H1 (cell line): ENCODE measurements at regions not wholly inside any gene's neighbourhood (a gene's known extent, or its start where the extent isn't known, plus 50 kb on each side); places are given as distances from the start of the nearest gene placed in this dataset.
"Not testable (repeated sequence)": the region's sequence is repeated elsewhere in the genome, so short reads cannot be mapped to it uniquely, and the experiment has no call there.

ENCODE experiments used
- CTCF ChIA-PET: fragments of 300-600 bp; sonication (Branson Sonifier 250); formaldehyde crosslinking; loops from one replicate; lab custom pipeline; 2021; ENCODE audit not compliant: partially characterized antibody; lab: Charles Lee
- POLR2A ChIA-PET: fragments of 300-600 bp; sonication (Branson Sonifier 250); formaldehyde crosslinking; loops from one replicate; lab custom pipeline; 2021; ENCODE audit warnings: inconsistent platforms; ENCODE audit not compliant: partially characterized antibody; lab: Charles Lee
- DNase-seq, 2 experiments: peaks; one replicate each; pipeline versions ENCODE4 v3.0.0 to v3.0.0-alpha.2; 2010 to 2022; ENCODE audit warnings: low spot score in 2 of 2, low read depth in 1 of 2, mixed read lengths in 1 of 2
- FAIRE-seq: peaks from 2 replicates; lab custom pipeline; 2011; peaks lifted over from hg19 to GRCh38; lab: Jason Lieb, UNC
- H2AFZ ChIP-seq: 2 replicates; pipeline ENCODE4 v1.8.1; 2012; ENCODE audit warnings: low read length, inconsistent platforms
- H2AK5ac ChIP-seq: 2 replicates; pipeline ENCODE4 v1.6.1; 2013; ENCODE audit warnings: low read depth, low read length
- H2BK120ac ChIP-seq: replicated peaks from 2 replicates; pipeline ENCODE3; 2013; ENCODE audit warnings: low read depth, low read length, inconsistent platforms
- H2BK12ac ChIP-seq: 2 replicates; pipeline ENCODE4 v1.6.1; 2013; ENCODE audit warnings: low read depth, low read length
- H2BK15ac ChIP-seq: 2 replicates; pipeline ENCODE4 v1.6.1; 2013; ENCODE audit warnings: low read length
- H2BK20ac ChIP-seq: 2 replicates; pipeline ENCODE4 v1.6.1; 2013; ENCODE audit warnings: low read length
- H2BK5ac ChIP-seq: 2 replicates; pipeline ENCODE4 v1.6.1; 2013; ENCODE audit warnings: low read depth, low read length
- H3K14ac ChIP-seq: 2 replicates; pipeline ENCODE4 v1.6.1; 2013; ENCODE audit warnings: inconsistent platforms; ENCODE audit not compliant: insufficient read length
- H3K18ac ChIP-seq: 2 replicates; pipeline ENCODE4 v1.6.1; 2013; ENCODE audit warnings: low read length; ENCODE audit errors: extremely low read depth
- H3K23ac ChIP-seq: 2 replicates; pipeline ENCODE4 v1.6.1; 2013; ENCODE audit warnings: inconsistent platforms; ENCODE audit not compliant: insufficient read length
- H3K23me2 ChIP-seq: 2 replicates; pipeline ENCODE4 v1.6.1; 2013; ENCODE audit warnings: low read depth, low read length
- H3K27ac ChIP-seq: 2 replicates; pipeline ENCODE4 v1.6.1; 2011; ENCODE audit warnings: low read depth, low read length, inconsistent platforms
- H3K27me3 ChIP-seq, 4 experiments: replicated peaks in 1 of 4; 1 replicate in 1 of 4; 2 replicates in 3 of 4; pipeline versions ENCODE4 v1.6.1 to v1.8.1; 2011 to 2013; ENCODE audit warnings: low read length in 3 of 4, mild to moderate bottlenecking in 3 of 4, inconsistent platforms in 2 of 4, mixed read lengths in 2 of 4, moderate library complexity in 1 of 4; ENCODE audit not compliant: control insufficient read depth in 3 of 4, insufficient read depth in 3 of 4; ENCODE audit errors: extremely low read depth in 1 of 4
- H3K36me3 ChIP-seq, 4 experiments: 2 replicates each; pipeline versions ENCODE4 v1.6.1 to v1.8.1; 2011 to 2013; ENCODE audit warnings: mild to moderate bottlenecking in 4 of 4, low read length in 3 of 4, moderate library complexity in 2 of 4, control low read depth in 1 of 4, inconsistent platforms in 1 of 4; ENCODE audit not compliant: insufficient read depth in 4 of 4, control insufficient read depth in 2 of 4
- H3K4ac ChIP-seq: replicated peaks from 2 replicates; pipeline ENCODE3; 2013; ENCODE audit warnings: low read length, low read depth, mixed read lengths, inconsistent platforms; ENCODE audit not compliant: insufficient read length
- H3K4me1 ChIP-seq, 4 experiments: replicated peaks in 1 of 4; 1 replicate in 1 of 4; 2 replicates in 3 of 4; pipeline versions ENCODE4 v1.6.1 to v1.8.1; 2011 to 2013; ENCODE audit warnings: low read length in 3 of 4, inconsistent platforms in 2 of 4, mixed read lengths in 1 of 4; ENCODE audit not compliant: insufficient read depth in 4 of 4, control insufficient read depth in 3 of 4
- H3K4me2 ChIP-seq, 2 experiments: 2 replicates each; pipeline versions ENCODE4 v1.6.1 to v1.8.1; 2011 to 2013; ENCODE audit warnings: low read depth in 2 of 2, low read length in 2 of 2, control low read depth in 1 of 2, inconsistent platforms in 1 of 2, mild to moderate bottlenecking in 1 of 2; ENCODE audit not compliant: insufficient read depth in 1 of 2
- H3K4me3 ChIP-seq, 4 experiments: fragments of 200-600, 300-600 bp in 1 of 4; sonication (generic), shearing (Covaris generic), sonication (Bioruptor Twin) in 1 of 4; 2 replicates each; pipeline versions ENCODE4 v1.5.1 to v1.8.1; 2011 to 2016; ENCODE audit warnings: low read length in 4 of 4, low read depth in 3 of 4, control low read depth in 2 of 4, inconsistent platforms in 2 of 4, mild to moderate bottlenecking in 2 of 4, mixed read lengths in 1 of 4, moderate library complexity in 1 of 4; ENCODE audit not compliant: insufficient read depth in 2 of 4; ENCODE audit errors: extremely low read depth in 1 of 4
- H3K56ac ChIP-seq: replicated peaks from 2 replicates; pipeline ENCODE3; 2013; ENCODE audit warnings: low read depth, mild to moderate bottlenecking, mixed read lengths, low read length, inconsistent platforms; ENCODE audit not compliant: insufficient read length
- H3K79me1 ChIP-seq: 2 replicates; pipeline ENCODE4 v1.6.1; 2013; ENCODE audit warnings: low read depth, low read length, control low read depth
- H3K79me2 ChIP-seq, 2 experiments: 2 replicates each; pipeline versions ENCODE4 v1.6.1 to v1.8.1; 2012 to 2013; ENCODE audit warnings: low read length in 2 of 2, mild to moderate bottlenecking in 2 of 2, inconsistent platforms in 1 of 2; ENCODE audit not compliant: insufficient read depth in 2 of 2, control insufficient read depth in 1 of 2
- H3K9ac ChIP-seq, 4 experiments: replicated peaks in 1 of 4; 1 replicate in 1 of 4; 2 replicates in 3 of 4; pipeline versions ENCODE4 v1.6.1 to v1.8.1; 2011 to 2013; ENCODE audit warnings: low read depth in 3 of 4, low read length in 3 of 4, control low read depth in 2 of 4, mild to moderate bottlenecking in 2 of 4, moderate library complexity in 2 of 4, inconsistent platforms in 1 of 4; ENCODE audit errors: extremely low read depth in 1 of 4
- H3K9me3 ChIP-seq, 2 experiments: 2 replicates each; pipeline versions ENCODE4 v1.6.1 to v1.8.1; 2012 to 2013; ENCODE audit warnings: mild to moderate bottlenecking in 2 of 2, moderate library complexity in 2 of 2, control low read depth in 1 of 2, inconsistent platforms in 1 of 2, low read depth in 1 of 2, low read length in 1 of 2, mixed read lengths in 1 of 2; ENCODE audit not compliant: insufficient read depth in 2 of 2
- H4K20me1 ChIP-seq, 2 experiments: replicated peaks in 1 of 2; 2 replicates each; pipeline versions ENCODE3 to v1.8.1; 2011 to 2013; ENCODE audit warnings: inconsistent platforms in 2 of 2, low read length in 2 of 2, mild to moderate bottlenecking in 1 of 2; ENCODE audit not compliant: insufficient read depth in 2 of 2, control insufficient read depth in 1 of 2
- H4K5ac ChIP-seq: 2 replicates; pipeline ENCODE4 v1.6.1; 2013; ENCODE audit warnings: low read length, low read depth, mixed read lengths, inconsistent platforms; ENCODE audit not compliant: insufficient read length
- H4K8ac ChIP-seq: 2 replicates; pipeline ENCODE4 v1.8.0; 2013; ENCODE audit warnings: mild to moderate bottlenecking, moderate library complexity, low read length, inconsistent platforms; ENCODE audit not compliant: insufficient read depth; ENCODE audit errors: extremely low read depth
- H4K91ac ChIP-seq: replicated peaks from 2 replicates; pipeline ENCODE3; 2013; ENCODE audit warnings: low read length, mixed read lengths, inconsistent platforms; ENCODE audit not compliant: insufficient read length
- WGBS, 2 experiments: shearing (Covaris generic) in 1 of 2; methylation state at CpG; one replicate each; pipeline versions ENCODE4 v1.1.6 to v1.1.7; 2013 to 2015; ENCODE audit warnings: low lambda C conversion rate in 2 of 2, mixed read lengths in 2 of 2, inconsistent platforms in 1 of 2, low coverage in 1 of 2, missing lambda C conversion rate in 1 of 2; ENCODE audit not compliant: insufficient replicate concordance in 2 of 2, insufficient coverage in 1 of 2, insufficient read length in 1 of 2; ENCODE audit errors: extremely low coverage in 1 of 2, missing lambda C conversion rate in 1 of 2; 5-methylcytosine and 5-hydroxymethylcytosine counted together

- H3K14ac ChIP-seq, H2BK5ac ChIP-seq, H3K27ac ChIP-seq, H4K91ac ChIP-seq, H3K4me2 ChIP-seq, DNase-seq, H3K36me3 ChIP-seq, H2BK120ac ChIP-seq, POLR2A ChIA-PET, H3K56ac ChIP-seq, H3K23me2 ChIP-seq, H3K4me1 ChIP-seq, H4K5ac ChIP-seq, H3K4ac ChIP-seq, FAIRE-seq, H3K4me3 ChIP-seq, H3K18ac ChIP-seq, H4K20me1 ChIP-seq, H3K9me3 ChIP-seq, H4K8ac ChIP-seq, H2AK5ac ChIP-seq, H2AFZ ChIP-seq, H2BK20ac ChIP-seq, H3K23ac ChIP-seq, H3K79me2 ChIP-seq, H2BK12ac ChIP-seq, H3K9ac ChIP-seq, H3K27me3 ChIP-seq, H2BK15ac ChIP-seq, H3K79me1 ChIP-seq: not testable (repeated sequence)
- WGBS, 2 experiments: 71% methylated on average over 3 of the region's 3 CpGs; no CpG with 5 or more reads in 1 of the 2 experiments
- CTCF ChIA-PET: interaction anchor here (1.0 to 2.1 kb wide), 3 partner anchors 8 to 80 kb away, joined by 4 to 11 read pairs (median 8); no protein-coding TSS in a partner anchor
Observed at GRCh38 chr6:28685960-28686359, 160.3 kb downstream of the GPX5 start.
